ENCODE measurements at regions not wholly inside any gene's neighbourhood (a gene's known extent, or its start where the extent isn't known, plus 50 kb on each side); places are given as distances from the start of the nearest gene placed in this dataset.

DNA sequence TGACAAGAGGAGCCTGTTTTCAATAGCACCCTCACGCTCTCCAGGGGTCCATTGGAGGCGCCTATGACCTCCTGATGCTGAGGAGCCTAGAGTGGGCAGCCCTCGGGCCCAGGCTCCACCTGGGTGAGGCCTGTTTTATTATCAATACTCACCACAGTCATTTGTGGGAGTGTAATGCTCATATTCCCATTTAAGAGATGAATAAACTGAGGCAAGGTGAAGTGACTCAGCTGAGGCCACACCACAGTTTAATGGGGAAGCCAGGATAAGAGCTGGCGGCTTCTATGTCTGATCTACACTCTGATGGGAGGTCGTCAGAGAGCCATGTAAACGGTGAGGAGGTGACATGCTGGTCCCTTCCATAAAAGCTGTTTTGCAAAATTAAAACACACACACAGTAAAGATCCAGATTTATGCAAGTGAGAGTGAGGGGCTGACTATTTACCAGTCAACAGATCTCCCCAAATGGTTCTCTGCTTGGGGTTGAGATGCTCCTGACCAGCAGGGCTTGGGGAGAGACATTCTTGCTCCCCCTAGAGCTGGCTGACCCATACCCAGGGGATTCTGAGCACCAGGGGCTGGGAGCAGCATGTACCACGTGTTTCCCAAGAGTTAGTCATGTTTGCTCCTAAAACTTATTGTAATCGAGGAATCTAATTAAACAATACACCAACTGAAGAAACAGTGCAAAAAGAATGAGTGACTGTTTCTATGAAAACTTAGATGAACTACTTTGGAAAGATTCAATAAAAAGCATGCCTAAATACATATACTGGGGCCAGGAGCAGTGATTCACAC, 81.0 kb upstream of the INSIG1 start:
- no peak for DNase-seq (ENCODE audit: low read depth)

- DNase-seq (ENCODE audit: low read depth), result no peak
Measured at GRCh38 chr7:155217634-155218033, 80.0 kb upstream of the INSIG1 start.

DNA sequence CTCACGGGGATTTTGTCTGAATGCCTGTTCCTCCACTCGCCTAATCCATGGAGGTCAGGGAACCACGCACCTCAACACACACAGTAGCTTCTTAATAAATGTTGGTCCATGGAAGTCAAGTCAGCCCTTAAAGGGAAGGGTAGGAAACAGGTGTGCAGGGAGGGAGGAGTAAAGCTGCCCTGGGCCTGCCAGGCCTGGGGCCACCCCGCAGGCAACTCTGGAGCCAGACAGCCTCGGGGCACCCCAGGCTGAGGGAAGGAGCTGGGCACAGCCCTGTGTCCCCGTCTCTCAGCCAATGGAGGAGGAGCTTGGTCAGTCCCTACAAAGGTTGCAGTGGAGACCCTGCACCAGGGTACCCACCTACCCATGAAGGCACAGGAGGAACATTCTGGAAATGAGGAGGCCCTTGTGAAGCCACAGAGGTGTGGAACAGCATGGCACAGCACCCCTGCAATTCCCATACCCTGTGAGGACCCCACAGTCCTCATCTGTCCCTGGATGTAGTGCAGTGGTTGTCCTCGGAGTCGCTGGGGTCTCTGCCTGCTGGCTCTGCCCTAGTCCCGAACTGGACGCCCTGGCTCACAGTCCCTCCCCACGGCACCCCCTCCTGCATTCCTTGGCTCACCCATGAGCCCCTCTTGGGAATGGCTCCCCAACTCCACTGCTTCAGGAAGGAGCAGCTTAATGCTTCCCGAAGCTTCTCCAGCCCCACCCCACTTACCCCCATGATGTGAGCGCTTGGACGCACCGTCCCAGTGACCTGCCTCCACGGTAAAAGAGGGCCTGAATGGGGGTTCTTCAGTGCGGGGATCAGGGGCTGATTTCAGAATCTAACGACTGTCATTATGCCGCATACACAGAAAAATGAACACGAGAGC, 79.2 kb upstream of the INSIG1 start:
- no peak for DNase-seq (ENCODE audit: low read depth)

- no peak for DNase-seq (ENCODE audit: low read depth)
Measured at GRCh38 chr7:155219154-155219531, 78.5 kb upstream of the INSIG1 start.

- DNase-seq (ENCODE audit: low read depth), result no peak
Measured at GRCh38 chr7:155219947-155220769, 77.5 kb upstream of the INSIG1 start.

DNA sequence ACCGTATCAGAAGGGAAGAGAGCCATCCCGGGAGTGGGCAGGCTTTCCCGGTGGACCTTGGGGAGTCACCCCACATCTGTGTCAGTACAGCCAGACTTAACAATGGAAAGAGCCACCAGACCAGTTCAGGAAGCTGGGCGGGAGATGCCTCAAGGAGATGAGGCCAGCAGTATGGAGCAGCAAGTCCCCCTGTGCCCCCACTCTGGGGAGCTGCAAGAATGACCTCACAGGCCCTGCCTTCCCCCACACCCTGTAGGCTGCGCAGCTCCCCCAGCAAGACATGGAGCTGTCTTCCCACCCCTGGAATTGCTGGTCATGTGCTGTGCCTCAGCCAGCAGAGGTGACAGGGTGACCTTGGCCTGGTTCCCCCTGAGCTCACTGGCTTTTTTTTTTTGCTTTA, 76.8 kb upstream of the INSIG1 start:
- no peak for DNase-seq (ENCODE audit: low read depth)

DNA sequence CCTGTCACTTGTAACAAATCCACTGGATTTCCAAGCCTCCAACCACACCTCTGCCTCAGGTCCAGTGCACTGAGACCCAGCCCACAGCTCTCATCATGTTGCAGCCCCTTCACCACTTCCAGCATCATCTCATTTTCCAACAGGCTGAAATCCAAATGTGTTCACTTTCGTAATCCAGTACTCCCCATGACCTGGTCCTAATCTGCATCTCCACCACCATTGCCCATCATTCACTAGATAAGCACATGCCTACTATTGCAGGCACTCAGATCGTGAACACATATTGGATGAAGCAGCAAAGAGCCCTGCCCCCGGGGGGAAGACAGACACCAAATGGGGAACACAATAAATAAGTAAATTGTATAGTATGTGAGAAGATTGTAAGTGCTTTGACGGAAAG, 76.1 kb upstream of the INSIG1 start:
- no peak for DNase-seq (ENCODE audit: low read depth)

- no peak for DNase-seq (ENCODE audit: low read depth)
Measured at GRCh38 chr7:155222061-155222460, 75.6 kb upstream of the INSIG1 start.

- DNase-seq (ENCODE audit: low read depth), result no peak
Measured at GRCh38 chr7:155222573-155222972, 75.1 kb upstream of the INSIG1 start.

GRCh38 chr7:155223021-155223420, 74.7 kb upstream of the INSIG1 start:
- DNase-seq (ENCODE audit: low read depth), result no peak

DNA sequence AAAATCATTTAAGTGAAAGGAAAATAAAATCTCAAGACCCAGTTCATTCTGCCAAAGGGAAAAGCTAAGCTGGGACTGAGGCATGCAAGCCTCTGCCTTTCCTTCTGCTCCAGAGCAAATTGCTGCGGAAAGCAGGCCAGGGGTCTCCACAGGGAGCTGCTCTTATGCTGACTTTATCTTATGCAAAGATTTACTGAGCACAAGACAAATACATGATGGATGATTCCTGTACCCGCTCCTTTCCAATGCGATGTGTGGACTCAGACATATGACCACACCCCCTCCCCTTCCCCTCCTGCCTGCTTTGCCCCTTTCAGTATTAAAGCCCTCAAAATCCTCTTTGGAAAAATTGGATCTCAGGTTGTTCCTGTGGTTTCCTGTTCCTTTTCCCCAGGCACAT, 74.2 kb upstream of the INSIG1 start:
- no peak for DNase-seq (ENCODE audit: low read depth)

GRCh38 chr7:155224116-155224811, 73.4 kb upstream of the INSIG1 start:
- no peak for DNase-seq (ENCODE audit: low read depth)

DNA sequence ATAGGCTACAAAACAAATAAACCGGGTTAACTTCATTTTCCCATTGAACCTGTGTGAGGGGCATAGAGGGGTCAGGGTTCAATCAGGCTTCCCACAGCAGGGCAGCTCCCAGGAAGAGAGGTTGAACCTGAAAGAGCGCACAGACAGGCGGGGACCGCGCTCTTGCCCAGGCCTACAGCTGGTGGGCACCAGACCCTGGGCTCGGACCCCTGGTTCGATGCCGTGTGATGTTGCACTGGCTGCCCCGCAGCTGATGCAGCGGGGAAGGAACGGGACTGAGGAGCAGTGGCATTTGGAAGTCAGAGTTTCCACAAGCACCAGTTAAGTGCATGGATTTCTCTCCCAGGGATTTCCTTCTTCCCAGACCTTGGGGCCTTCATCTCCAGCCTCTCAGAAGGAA, 72.6 kb upstream of the INSIG1 start:
- no peak for DNase-seq (ENCODE audit: low read depth)

GRCh38 chr7:155225516-155225915, 72.2 kb upstream of the INSIG1 start:
- no peak for DNase-seq (ENCODE audit: low read depth)

DNA sequence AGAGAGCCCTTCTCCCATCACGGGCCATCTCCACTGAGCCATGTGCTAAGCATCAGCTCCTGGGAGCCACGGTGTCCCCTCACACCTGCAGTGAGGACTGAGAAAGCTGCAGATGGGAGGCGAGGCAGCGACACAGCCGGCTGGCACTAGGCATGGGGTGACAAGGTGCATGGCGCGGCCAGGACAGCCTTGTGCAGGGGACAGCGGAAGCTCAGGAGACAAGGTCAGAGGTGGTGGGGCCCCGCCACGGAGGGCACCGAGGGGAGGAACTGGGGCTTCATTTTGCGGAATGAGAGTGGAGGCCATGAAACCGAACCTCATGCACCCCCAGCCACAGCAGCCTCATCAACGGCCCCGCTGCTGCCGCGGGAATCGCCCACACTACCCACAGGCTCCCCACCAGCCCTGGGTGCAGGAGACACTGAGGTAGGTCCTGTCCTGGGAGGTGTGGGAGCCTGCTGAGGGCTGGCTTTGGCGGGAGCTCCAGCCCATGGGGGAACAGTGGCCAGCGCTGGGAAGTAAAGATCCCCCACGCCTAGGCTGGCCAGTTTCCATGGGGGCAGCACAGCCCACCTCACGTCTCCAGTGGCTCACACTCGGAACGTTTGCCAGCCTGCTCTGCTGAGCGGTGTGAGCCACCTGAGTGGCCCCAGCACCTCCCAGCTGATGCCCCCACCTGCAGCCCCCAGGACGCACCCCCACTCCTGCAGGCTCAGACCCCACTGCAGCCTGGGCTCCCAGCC, 71.2 kb upstream of the INSIG1 start:
- no peak for DNase-seq (ENCODE audit: low read depth)

DNA sequence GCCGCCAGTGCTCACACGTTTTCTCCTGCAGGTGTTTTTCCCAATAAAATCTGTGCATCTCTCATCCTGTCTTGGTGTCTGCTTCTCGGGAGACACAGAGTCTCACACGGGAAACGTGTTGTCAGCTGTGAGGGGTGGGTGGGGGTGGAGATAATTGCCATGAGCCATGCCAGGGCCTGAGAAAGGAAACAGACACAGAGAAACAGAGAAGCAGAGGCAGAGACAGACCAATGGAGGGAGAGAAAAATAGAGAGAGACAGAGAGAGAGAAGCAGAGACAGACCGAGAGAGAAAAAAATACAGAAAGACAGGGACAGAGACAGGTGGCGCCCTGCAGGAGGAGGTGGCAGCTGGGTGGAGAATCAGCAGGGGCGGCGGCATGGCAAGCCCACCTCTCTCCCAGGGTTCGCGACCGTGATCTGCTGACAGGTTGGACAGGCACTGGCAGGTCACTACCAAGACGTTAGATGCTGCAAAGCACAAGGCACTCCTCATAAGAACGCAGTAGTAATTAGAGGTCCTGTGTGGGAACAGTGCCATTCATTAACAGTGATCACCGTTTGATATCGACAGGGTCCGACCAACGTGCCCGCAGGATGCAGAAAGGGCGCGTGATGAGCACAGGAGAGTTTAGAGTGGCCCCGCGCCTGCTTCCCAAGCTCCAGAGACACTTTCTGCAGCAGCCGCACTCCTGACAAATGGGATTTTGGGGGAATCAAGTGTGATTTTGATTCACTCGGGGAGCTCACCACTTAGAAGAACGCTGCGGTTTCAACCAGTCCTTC, 70.5 kb upstream of the INSIG1 start:
- no peak for DNase-seq (ENCODE audit: low read depth)

DNA sequence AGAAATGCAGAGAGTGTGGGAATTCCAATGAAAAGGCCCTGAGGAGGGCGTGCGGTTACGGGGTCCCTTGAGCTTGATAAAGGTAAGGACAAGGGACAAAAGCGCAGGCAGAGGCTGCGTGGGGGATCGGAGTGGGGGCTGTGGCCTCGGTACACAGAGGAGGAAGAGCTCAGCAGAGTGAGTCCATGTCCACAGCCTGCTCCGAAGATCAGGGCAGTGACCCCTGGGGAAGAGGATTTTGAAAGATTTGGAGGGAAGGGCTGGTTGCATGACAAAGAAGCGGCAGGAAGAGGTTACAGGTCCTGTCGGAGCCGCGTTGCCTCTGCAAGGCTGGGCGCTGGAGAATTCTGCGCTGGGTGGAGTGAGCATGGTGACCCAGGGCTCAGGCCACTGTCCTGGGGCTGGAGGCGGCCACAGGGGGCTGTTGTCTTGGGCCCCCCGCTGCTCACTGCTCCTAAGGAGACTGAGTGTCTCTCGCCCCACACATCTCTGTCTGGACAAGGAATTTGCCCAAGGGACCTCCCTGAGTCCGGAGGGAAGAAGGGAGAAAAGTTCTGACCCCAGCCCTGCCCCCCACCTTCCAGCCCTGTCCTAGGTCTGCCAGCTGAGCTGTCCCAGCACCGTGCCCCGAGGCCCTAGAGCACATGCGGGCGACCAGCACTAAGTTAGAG, 69.8 kb upstream of the INSIG1 start:
- DNase-seq (ENCODE audit: low read depth), result no peak

DNA sequence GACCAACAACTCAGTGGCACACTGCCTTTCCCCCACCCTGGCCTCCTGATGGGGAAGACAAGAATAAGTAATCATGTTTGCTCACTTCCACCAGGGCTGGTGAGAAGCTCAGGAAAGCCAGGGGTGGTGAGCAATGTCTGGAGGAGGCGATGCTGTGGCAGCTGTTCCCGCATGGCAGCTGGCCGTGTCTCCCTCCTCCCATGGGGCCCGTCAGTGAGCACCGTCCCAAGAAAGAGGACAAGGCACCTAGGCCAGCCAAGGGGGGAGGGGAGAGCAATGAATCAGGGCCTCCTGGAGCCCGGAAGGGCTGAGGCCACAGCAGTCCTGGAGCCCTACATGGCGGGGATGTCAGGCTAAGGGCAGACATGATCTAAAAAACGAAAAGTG, 69.2 kb upstream of the INSIG1 start:
- DNase-seq (ENCODE audit: low read depth), result no peak

DNA sequence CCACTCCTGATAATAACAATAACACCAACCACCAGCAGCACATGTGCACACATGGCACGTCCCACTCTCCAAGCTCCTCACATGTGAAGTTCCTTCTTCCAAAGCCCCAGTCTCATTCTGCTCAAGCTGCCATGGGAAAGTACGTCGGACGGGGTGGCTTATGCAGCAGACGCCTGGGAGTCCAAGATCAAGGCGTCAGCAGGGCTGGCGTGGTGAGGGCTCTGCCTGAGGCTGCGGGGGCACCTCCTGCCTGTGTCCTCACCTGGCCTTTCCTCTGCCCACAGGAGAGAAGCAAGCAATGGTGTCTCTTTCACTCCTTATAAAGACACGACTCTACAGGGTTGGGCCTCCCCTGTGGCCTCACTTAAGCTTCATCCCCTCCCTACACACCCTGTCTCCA, 68.8 kb upstream of the INSIG1 start:
- DNase-seq (ENCODE audit: low read depth), result no peak

Measured in CMK (cell line).